Activated effector memory CD4-positive, alpha-beta T cell treated with anti-CD3 and anti-CD28 coated beads, Interleukin-2, amount 50 U/mL, for 16 hours (primary cell): ENCODE measurements at regions not wholly inside any gene's neighbourhood (a gene's known extent, or its start where the extent isn't known, plus 50 kb on each side); places are given as distances from the start of the nearest gene placed in this dataset.
"Not testable (repeated sequence)": the region's sequence is repeated elsewhere in the genome, so short reads cannot be mapped to it uniquely, and the experiment has no call there.

ENCODE experiments used
- DNase-seq: peaks from one replicate; pipeline ENCODE4 v3.0.0-alpha.2; 2020

DNA sequence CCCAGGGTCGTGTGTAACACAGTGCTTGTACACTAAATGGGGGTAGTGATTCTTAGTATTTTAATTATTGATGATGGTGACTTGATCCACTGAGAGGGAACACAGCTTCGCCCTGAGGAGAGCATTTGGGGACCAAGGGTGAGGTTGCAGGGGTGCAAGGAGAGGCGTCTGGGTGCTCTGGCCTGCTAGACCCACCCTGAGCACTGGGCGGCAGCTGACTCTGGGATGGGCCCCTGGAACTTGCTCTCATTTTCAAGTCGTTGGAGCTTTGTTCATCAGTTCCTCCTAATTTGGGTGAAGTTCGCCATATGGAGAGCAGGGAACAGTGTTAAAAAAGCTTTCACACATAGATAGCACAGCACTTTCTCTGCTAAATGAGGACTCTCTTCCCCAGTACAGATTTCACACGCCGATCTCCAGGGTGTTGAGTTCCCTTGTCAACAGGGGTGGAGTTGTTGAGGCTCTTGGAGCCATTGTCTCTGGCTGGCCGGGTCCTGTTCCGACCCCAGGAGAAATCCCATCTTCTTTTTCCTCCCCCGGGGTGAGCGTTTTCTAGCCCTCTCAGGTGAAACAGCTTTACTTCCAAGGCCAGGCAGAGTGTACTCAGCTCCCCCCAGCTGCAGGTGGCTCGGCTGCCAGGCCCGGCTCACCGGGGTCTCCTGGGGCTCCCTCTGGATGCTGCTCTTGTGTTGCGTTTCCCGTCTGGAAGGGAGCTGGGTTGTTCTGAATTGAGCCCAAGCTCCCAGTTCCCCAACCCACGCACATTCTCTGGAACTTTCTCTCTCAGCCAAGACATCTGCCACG is 367.4 kb downstream of the RPS6KC1 start:
- DNase-seq, result no peak

DNA sequence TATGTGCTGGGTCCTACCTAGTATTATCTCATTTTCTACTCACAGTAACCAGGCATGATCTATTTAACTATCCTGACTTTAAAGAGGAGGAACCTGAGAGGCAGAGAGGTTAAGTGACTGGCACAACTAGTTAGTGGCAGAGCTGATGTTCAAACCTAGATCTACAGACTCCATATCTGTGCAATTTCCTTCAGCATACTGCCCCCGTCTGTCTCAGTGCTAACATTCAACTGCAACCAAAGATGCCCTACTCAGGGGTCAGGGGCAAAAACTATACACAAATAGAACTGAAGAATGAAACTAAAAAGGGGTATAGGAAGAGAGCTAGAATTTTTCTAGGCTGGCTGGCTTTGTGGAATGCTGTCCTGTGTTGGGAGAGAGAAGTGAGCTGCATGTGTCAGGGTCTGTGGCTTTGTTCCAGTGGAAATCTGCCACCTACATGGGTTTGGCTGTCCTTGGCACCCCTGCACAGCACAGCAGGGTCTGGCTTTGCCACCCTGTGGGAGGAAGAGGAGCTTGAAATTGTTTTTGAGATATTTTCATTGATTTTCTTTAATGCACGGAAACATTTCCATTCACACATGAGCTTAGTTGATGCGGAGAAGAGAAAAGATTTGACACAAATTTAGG is 368.5 kb downstream of the RPS6KC1 start:
- no peak for DNase-seq

DNA sequence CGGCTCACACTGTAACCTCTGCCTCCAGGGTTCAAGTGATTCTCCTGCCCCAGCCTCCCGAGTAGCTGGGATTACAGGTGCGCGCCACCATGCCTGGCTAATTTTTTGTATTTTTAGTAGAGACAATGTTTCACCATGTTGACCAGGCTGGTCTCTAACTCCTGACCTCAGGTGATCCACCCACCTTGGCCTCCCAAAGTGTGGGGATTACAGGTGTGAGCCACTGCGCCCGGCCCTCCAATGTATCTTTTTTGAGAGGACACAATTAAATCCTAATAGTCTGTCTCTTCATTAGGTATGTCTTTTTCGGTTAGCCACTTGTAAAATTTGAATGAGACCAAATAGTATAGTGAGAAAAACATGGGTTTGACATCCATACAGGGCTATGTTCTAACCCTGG is 370.1 kb downstream of the RPS6KC1 start:
- DNase-seq, result not testable (repeated sequence)

DNA sequence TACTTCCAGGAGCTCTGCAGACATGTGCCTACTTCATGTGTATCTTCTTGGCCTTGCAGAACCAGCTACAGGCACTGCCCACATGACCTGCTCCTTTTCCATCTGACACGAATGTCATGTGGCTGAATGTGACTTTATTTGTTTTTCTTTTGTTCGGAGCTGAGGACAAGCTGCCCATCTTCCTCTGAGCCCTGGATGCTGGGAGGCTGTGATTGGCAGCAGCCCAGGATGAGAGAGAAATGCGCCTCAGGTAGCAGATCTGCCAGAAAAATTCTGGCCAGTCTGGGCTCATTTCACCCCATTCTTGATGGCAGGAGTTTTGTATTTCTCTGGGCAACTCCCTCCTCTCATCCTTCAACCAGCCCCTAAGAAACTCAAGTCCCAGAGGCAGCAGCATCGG is 372.0 kb downstream of the RPS6KC1 start:
- no peak for DNase-seq

DNA sequence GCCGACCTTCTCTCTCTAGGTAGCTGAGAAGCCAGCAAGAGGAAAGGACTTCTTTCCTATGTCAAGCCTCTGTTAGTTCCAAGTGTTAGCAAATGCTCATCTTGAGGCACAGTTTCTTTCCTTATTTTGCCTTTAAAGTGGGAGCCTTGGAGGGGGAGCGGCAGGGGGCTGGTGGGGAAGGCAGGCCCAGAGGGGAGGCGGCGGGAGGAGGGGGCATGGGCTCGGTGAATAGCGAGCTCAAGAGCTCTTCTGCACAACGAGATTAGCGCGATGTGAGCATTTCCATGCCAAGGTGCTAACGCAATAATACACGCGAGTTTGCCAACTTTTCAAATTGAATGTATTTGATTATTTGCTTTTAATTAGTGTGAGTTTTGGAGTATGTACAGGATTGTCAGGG is 372.6 kb downstream of the RPS6KC1 start:
- DNase-seq, result no peak

DNA sequence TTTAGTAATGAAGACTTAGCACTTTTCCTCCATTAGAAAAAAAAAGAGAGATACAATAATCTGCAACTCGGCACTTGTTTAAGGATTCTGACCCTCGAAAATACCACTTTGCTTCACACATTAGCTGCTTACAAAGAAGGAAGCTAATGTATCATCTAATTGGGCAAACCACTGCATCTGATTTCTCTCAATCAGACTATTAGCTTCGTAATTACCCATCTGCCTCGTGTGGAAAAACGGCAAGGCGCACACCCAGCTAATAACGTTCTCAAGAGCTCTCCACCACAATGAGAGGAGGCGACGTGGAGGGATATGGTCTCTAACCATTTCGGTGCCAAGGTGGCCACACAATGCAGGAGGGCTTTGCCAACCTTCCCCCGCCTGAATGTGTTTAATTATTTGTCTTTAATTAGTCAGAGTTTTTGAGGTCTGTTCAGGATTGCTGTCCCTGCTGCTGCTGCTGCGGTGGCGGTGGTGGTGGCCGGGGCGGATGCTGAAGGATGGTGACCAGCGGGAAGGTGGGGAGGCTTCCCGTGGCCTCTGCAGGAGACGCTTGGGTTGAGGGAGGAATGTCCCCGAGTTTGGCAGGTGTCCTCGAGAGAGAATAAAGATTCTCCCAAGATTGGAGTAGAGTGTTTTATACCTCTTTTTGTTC is 374.5 kb downstream of the RPS6KC1 start:
- no peak for DNase-seq

DNA sequence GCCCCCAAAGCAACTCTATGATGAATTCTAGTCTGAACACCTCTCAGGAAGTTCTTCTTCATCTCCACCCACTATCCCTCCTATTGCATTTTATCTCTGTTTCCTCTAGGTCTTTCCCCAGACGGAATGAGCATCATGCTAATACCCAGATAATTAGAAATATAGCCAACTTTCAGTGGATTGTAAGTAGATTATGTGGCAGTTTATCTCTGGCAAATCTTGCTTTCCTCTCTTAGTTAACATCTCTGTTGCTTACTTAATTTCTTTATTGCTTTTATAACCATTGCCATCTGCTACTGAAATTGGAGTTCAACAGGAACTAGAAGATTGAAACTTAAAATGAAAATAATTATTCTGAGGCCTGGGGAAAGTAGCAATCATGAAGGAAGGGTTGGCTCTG is 378.6 kb downstream of the RPS6KC1 start:
- DNase-seq, result no peak

DNA sequence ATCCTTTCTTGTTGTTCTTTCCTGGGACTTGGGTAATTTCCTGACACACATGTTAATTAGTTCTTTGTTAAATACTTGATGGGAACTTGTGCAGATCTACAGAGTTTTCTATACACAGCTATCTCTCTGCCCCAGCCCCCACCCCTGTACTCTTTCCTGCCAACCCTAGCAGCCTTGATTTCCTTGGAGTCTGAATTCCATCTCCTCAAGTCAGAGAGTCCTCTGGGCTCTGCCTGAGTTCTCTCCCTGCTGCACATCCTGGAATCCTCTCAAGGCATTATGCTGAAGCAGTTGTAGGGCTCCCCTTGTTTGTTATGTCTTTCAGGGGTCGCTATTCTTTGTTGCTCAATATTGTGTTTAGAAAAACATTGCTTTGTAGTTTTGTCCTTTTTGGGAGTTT is 384.7 kb downstream of the RPS6KC1 start:
- no peak for DNase-seq

DNA sequence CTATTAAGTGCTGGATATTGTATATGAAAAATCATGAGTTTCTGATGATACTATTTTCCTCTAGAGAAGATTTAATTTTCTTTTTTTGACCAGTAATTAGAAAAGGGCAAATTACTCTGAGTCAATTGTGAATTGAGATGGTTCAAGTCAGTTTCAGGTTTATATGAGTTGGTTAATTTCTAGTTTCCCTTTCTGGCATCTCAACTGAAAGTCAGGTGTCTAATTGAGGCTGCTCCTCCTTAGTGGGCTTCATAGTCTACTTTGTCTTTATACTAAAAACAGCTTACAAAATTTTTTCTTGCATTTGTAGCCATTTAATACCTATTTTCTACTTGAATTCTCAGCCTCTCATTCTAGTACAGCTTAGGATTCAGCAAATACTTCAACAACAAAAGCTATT is 387.3 kb downstream of the RPS6KC1 start:
- DNase-seq, result no peak

DNA sequence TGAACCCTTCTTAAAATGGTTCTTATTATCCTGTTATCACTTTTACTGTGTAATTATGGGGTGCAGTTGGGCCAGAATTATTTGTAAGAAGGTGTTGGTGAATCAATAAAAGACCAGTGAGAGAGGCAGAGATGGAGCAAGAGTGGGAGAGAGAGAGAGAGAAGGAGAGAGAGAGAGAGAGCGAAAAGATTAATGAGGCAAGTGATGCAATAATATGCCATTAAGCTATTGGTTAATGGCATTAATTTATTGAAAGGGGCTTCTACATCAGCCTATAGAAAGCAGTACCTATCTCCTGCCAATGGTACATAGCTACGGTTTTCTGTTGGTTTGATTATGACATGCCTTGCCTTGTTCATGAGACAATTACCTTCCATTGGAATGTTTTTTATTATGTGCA is 388.7 kb downstream of the RPS6KC1 start:
- no peak for DNase-seq

DNA sequence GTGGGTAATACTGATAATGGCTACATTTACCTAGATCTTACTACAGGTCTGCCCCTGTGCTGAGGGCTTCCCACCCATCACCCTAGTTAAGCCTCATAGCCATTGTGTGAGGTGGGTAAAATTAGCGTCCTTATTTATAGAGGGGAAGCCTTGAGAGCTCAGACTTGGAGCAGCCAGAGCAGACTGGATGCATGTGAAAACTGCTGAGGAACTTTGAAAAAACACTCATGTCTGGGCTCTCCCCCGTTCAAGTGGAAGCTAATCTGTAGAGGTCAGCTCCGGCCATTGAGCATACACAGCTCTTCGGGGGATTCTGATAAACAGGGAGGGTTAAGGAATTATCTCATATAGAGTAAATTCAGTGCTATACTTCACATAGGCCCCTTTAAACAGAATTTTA is 389.7 kb downstream of the RPS6KC1 start:
- DNase-seq, result no peak

DNA sequence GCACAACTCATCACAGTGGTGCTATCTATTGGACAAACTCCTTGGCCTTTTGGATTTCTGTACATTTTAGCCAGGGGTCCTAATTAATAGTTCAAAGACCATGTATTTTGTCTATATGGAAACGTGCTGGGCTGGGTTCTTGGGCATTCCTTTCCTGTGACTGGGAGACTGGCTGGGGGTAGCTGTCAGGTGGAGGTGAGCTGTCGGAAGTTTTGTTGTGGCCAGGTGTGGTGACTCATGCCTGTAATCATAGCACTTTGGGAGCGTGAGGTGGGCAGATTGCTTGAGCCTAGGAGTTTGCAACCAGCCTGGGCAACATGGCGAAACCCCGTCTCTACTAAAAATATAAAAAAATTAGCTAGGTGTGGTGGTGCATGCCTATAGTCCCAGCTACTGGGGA is 392.4 kb downstream of the RPS6KC1 start:
- DNase-seq, result no peak

DNA sequence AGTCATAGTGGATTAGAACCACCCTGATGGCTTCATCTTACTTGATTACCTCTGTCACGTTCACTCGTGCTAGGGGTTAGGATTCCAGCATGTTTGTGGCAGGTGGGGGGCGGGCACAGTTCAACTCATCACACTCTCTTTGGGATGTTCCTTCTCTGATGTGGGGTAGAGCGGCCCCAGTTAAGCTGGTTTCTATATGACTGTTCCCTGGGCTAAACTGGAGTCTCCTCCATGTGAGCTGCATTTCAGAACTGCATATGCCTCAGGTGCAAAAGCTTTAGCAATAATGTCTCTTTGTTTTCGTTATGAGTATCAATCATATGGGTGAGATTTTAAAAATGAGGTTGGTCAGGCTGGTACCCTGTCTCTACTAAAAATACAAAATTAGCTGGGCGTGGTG is 393.2 kb downstream of the RPS6KC1 start:
- no peak for DNase-seq

DNA sequence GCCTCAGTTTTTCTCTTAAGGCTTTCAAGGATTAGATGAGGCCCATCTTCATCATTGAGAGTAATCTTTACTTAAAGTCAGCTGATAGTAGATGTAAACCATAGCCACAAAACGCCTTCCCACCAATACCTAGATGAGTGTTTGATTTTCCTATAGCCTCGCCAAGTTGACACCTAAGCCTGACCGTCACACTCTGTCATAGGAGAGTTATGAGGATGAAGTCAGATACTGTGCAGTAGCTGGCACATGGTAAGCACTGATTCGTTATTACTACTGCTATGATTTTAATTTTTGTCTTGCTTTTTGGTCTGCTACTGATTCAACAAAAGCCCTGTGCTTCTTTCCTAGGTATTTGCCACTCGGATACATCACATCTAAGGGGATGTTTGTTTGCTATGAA is 395.5 kb downstream of the RPS6KC1 start:
- DNase-seq, result no peak

DNA sequence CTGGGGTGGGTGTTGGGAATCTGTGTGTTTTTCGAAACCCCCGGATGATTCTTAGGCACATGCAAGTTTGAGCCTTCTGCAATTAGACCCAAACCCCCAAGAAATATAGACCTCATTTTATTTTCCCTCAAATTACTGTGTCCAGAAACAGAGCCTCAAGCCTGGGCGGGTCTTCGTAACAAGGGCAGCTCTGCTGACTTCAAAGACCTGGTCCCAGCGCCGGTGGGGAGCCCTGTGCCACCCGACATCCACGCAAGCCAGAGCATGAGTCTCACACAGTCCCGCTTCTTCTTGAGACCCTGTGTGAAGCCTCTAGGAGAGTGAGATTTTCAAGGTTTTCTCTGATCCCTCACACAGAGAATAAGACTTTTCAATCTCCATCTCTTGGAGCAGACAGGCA is 397.3 kb downstream of the RPS6KC1 start:
- DNase-seq, result no peak

DNA sequence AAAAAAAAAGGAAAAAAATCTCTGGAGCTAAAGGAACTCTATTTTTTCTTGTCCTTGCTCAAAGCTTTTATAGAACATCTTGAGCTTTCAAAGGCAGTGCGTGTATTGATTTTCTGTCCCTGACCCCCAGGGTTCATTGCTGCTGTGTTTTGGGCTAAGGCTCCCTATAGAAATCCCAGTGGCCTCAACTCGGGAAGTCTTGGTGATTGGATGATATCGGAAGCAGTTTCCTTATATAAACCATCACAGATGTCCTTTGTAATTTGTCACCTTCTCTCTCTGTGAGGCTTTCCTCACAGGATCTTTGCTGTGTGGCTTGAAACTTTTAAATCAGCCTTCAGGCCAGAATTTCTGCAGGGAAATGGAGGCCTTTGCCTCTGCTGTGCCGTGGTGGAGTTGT is 397.7 kb downstream of the RPS6KC1 start:
- DNase-seq, result no peak

DNA sequence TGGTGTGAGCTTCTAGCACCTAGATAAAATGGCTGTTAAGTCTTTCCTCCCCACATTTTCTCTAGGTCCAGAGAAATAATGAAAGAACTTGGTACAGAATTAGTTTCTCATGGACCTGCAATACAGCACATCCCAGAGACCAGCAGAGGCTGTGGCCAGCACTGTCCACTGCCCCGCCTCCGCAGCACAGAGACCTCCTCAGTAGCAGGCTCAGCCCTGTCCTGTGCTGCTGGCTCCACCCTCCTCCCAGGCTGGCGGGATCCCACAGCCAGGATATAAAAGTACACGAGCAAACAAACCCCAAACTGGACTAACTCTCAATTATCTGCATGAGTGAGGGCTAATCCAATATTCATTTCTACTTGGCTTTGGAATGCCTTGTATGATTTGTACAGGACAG is 401.5 kb downstream of the RPS6KC1 start:
- no peak for DNase-seq

DNA sequence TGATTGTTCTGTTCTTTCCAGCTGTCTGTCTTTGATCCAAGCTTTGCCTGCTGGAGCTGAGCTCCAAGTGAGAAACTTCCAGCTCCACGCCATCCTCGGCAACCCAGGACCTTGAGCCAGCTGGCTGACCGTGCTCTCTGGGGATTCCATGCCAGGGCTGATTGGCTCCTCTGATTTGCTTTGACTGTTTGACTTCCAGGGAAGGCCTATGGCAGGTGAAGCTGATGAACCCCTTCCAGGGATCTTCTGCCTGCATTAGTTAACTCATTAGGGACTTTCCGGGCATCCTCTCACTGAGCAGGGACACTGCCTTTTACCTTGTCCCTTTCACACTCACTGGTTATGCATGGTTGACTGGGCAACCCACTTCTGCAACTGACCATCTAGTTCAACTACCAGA is 406.1 kb downstream of the RPS6KC1 start:
- no peak for DNase-seq

DNA sequence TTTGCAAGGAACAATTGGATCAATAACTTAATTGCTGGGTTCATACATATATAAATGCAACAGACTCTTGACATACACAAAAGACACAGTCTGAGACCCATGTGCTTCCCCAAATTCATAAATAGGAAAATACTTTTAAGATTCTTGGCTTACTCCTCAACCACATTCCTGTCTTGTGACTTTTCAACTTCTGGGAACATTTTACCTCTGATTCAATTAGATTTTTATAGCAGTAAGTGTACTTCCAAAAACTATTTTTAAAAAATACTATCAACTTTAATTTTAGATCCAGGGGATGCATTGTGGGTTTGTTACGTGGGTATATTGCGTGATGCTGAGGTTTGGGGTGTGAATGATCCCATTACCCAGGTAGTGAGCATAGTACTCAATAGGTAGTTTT is 406.7 kb downstream of the RPS6KC1 start:
- no peak for DNase-seq

DNA sequence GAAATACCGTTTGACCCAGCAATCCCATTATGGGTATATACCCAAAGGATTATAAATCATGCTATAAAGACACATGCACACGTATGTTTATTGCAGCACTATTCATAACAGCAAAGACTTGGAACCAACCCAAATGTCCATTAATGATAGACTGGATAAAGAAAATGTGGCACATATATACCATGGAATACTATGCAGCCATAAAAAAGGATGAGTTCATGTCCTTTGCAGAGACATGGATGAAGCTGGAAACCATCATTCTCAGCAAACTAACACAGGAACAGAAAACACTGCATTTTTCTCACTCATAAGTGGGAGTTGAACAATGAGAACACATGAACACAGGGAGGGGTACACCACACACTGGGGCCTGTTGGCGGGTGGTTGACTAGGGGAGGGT is 411.3 kb downstream of the RPS6KC1 start:
- DNase-seq, result not testable (repeated sequence)

DNA sequence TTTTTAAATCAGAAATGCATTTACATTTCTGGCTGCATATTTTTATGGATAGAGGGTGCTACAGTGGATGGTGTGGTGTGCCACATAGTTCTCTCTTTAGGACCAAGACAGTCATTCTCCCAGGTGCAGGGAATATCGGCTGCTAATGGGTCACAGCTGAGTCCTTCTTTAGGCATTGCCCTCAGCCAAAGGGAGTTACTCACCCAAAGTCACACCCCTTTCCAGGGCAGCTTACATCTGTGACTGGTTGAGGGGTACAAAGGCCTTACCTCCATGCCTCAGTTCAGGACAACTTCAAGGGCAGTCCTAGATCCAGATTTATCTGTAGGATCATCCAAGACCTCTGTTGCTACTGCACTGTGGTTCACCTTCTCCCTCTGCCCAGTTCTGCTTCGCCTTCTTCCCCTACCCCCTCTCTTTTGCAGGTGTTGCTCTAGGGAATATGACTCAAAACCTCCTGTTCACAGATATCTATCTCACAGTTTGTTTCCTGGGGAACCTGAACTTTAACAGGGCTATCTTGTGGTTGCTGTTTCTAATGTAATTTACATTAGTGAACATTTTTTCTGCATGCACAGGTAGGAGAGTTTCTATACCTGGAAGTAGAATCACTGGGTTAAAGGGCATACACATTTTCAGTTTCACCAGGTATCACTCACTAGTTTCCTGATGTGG is 413.9 kb downstream of the RPS6KC1 start:
- DNase-seq, result no peak

DNA sequence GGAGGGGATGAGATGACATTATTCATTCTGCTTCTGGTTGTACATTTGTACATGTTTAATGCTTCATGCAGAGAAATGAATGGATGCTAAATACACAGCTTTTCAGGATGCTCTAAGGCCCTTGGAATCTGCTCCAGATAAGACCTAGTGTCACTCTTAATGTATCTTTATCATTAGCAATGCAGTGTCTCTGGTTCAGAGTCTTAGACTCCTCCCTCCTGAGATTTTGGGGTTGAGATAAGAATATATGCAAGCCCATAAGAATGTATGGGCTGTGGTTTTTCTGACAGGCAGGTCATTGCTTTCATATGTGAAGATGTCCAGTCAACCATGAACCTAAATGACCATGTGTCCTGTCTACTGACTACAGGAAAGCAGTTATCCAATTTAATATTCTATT is 415.5 kb downstream of the RPS6KC1 start:
- no peak for DNase-seq

DNA sequence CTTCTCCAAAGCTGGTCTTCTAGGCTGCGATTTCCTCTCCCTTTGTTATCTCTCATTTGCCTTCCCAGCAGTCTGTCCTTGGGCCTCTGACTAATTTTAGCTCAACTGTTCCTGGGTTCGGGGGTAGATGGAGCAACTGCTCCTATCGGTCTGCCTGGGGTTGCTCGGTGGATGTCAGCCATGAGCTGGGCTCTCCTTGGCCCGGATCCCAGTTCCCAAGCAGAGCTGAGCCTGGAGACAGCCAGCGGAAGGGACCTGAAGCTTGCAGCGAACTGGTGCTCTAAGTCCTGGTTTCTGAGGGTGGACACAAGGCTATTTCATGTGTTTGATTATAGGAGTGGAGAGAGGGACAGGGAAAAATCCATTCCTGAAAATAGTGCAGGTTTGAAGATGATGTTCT is 423.0 kb downstream of the RPS6KC1 start:
- no peak for DNase-seq

DNA sequence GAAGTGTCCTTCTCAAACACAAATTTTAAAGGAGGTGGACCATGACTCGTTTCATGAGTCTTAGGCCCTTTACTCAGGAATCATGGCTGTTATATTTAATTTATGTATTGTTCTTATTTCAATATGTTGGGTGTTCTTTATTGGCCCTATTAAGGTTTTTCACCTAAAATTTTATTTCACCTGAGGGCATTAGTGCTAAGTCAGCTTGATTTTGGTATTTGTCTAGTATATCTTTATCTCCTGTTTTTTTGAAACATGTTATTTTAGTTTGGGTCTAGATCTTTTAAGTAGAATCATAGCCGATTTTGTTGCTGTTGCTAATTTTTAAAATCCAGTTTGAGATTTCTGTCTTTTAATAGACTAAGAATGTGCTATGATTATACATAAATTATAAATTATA is 430.4 kb downstream of the RPS6KC1 start:
- DNase-seq, result no peak
